Adrenal gland (tissue), 5 donors: ENCODE measurements at regions not wholly inside any gene's neighbourhood (a gene's known extent, or its start where the extent isn't known, plus 50 kb on each side); places are given as distances from the start of the nearest gene placed in this dataset.
"Not testable (repeated sequence)": the region's sequence is repeated elsewhere in the genome, so short reads cannot be mapped to it uniquely, and the experiment has no call there.

Source experiments
- POLR2A ChIP-seq, 2 donors: fragments of 450-650 bp; IDR thresholded peaks; one replicate each; pipeline ENCODE4 v1.6.1; 2017; ENCODE audit warnings: antibody characterized with exemption in 2 of 2, mild to moderate bottlenecking in 2 of 2, moderate library complexity in 1 of 2
- TF ChIP-seq, protein P1 (sequence below), 6 experiments: fragments of 450-650 bp in 4 of 6; fragments of 200-600 bp in 2 of 6; sonication (generic) in 1 of 6; IDR thresholded peaks; 1 replicate in 5 of 6; 2 replicates in 1 of 6; pipeline versions ENCODE4 v1.5.1 to v1.8.0; 2016 to 2021; ENCODE audit warnings: antibody characterized with exemption in 6 of 6, mild to moderate bottlenecking in 2 of 6, moderate library complexity in 1 of 6
- donor health status: DM: no; HTN: no; CAD: no.

DNA sequence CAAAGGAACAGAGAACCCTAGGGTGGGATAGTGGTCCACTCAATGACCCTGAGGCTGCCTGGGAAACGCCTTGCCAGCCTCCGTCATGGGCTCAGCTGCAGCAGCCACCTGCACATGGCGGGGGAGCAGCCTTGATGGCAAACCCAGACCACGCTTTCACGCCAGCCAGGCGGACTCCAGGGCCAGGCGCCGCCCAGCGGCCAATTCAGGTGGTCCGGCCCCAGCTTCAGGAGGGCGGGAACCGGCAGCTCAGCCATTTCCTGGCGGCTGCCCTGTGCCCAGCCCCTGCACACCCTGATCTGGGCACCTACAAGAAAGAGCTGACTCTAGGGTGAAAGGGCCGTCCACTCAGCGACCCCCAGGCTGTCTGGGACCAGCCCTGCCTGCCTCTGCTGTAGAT, 87.5 kb downstream of the POTEG start:
- TF ChIP-seq, protein P1, sequence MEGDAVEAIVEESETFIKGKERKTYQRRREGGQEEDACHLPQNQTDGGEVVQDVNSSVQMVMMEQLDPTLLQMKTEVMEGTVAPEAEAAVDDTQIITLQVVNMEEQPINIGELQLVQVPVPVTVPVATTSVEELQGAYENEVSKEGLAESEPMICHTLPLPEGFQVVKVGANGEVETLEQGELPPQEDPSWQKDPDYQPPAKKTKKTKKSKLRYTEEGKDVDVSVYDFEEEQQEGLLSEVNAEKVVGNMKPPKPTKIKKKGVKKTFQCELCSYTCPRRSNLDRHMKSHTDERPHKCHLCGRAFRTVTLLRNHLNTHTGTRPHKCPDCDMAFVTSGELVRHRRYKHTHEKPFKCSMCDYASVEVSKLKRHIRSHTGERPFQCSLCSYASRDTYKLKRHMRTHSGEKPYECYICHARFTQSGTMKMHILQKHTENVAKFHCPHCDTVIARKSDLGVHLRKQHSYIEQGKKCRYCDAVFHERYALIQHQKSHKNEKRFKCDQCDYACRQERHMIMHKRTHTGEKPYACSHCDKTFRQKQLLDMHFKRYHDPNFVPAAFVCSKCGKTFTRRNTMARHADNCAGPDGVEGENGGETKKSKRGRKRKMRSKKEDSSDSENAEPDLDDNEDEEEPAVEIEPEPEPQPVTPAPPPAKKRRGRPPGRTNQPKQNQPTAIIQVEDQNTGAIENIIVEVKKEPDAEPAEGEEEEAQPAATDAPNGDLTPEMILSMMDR (IDR thresholded peaks at IDR 0.05): not testable (repeated sequence)
- TF ChIP-seq POLR2A (IDR thresholded peaks at IDR 0.05): not testable (repeated sequence)
